Right ventricle myocardium superior (tissue), 1 donor: ENCODE measurements at regions not wholly inside any gene's neighbourhood (a gene's known extent, or its start where the extent isn't known, plus 50 kb on each side); places are given as distances from the start of the nearest gene placed in this dataset.

Experiments
- ATAC-seq: fragments of 200-7000 bp; cut with Tn5 transposase; one replicate; pipeline ENCODE4 v1.9.1; 2020; ENCODE audit warnings: mild to moderate bottlenecking; ENCODE audit not compliant: poor library complexity
- DNase-seq: peaks from one replicate; pipeline ENCODE4 v3.0.0-alpha.2; 2020
- intact Hi-C: fragments of 100-400 bp; cut with DNase I; formaldehyde crosslinking; loops from one replicate; pipeline ENCODE4 v1.11.2; 2022
- donor health status: DM: no; HTN: yes; CAD: no; lungs with severe emphysema.

GRCh38 chr14:61930101-61930857 is 168.1 kb downstream of the SNAPC1 start:
- ATAC-seq (no peak), DNase-seq (no peak)
- intact Hi-C loops: no loop called here

DNA sequence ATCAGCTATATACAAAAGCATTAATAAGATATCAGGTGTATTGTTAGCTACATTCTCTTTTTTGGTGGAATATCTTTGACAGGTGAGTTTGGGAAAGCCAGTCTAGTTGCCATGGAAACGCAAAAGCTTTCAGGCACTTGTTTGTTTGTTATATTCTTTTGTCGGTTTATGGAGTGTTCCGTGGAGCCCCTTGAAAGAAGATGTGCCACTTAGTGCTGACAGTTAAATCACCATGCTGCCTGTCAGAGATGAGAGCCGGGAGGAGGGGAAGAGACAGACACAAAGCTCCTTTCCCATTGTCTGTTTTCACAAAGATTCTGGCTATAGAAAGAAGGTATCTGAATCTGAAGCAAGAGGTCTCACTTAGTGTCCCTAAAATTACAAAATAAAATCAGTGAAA is 170.8 kb downstream of the SNAPC1 start:
- ATAC-seq: no peak
- DNase-seq: no peak
- intact Hi-C loops: no loop called here

DNA sequence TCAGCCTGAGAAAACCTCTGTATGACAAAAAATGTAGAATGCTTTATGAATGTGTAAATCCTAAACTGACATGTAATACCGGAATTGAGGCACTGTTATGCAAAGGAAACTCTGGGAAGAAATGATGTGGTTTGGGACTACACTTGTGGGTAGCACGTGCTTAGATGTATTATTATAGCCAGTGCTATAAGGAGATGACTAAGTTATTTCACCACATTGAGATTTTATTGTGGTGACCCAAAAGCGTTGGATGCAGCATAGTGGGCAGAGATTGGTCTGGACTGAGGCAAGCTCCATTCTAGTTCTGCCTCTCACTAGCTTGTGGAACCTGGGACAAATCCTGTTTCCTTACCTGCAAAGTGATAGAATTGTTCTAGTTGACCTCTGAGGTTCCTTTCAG is 172.2 kb downstream of the SNAPC1 start:
- intact Hi-C loops: no loop called here
- ATAC-seq: no peak
- no peak for DNase-seq

- intact Hi-C loops: no loop called here
- DNase-seq: no peak
- ATAC-seq: no peak
Measured at GRCh38 chr14:61939776-61940175, 177.6 kb downstream of the SNAPC1 start.

DNA sequence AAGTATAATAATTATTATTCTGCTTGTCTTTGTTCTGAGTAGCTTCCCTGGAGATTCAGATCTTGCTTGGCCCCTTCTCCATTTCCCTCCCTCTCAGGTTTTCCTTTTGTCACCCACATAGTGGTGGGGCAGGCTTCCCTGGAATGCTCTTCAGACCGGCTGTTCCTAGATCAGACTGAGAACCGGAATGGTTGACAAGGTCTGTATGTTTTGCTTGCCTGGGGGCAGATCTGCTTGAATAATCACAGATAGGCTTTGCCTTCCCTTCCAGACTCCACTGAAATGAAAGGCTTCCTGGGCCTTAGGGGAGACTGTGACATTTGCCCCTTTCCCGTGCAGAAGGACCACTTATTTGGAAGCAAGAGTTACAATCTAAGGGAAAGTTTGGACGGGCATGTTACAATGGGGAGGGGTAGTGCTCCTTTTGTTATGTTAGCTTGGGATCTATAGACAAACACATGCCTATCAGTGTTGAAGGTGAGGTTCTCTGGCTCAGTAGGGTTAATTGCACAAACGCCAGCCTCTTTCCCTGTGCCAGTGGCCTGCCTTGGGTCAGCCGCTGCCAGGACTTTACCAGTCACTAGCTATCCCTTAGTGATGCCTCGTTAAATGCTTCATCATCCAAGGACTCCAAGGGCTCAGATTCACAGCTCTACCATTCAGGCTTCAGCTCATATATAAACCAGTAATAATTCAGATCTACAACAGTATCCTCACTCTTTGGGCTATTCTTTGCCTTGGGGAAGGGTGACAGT is 178.6 kb downstream of the SNAPC1 start:
- intact Hi-C loops: no loop called here
- no peak for ATAC-seq

GRCh38 chr14:61941421-61942150 is 179.4 kb downstream of the SNAPC1 start:
- DNase-seq (no peak), ATAC-seq (no peak)
- intact Hi-C loops: no loop called here

More for the DNA sequence above, 178.6 kb downstream of the SNAPC1 start:
- no peak for DNase-seq

- intact Hi-C loops: no loop called here
- no peak for ATAC-seq
- no peak for DNase-seq
Measured at GRCh38 chr14:61948376-61948775, 186.2 kb downstream of the SNAPC1 start.

DNA sequence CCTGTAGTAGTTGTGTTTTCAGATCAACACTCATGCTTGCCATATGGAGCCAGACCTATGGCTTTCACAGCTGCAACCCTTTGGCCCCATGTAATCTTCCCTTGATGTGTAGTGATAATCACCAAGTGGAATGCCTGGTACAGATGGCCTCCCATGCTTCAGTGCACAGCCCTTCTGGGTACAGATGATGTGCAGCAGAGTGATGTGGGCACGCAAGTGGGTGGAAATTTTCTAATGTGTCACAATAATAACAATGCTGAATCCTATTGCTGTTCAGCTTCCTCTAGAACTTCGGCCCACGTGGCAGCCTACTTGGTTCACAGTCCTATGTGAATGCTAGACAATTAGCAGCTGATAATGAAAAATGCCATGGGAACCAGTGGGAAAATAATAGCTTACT is 188.1 kb downstream of the SNAPC1 start:
- intact Hi-C loops: no loop called here
- DNase-seq (no peak), ATAC-seq (no peak)

GRCh38 chr14:61953602-61954001 is 191.4 kb downstream of the SNAPC1 start:
- intact Hi-C loops: no loop called here
- ATAC-seq (no peak), DNase-seq (no peak)

GRCh38 chr14:61954306-61954705 is 192.1 kb downstream of the SNAPC1 start:
- no peak for ATAC-seq
- no peak for DNase-seq
- intact Hi-C loops: no loop called here

GRCh38 chr14:61956517-61956916 is 194.3 kb downstream of the SNAPC1 start:
- no peak for DNase-seq
- ATAC-seq: no peak
- intact Hi-C loops: no loop called here

GRCh38 chr14:61959348-61959747 is 197.1 kb downstream of the SNAPC1 start:
- ATAC-seq (no peak), DNase-seq (no peak)
- intact Hi-C loops: no loop called here

DNA sequence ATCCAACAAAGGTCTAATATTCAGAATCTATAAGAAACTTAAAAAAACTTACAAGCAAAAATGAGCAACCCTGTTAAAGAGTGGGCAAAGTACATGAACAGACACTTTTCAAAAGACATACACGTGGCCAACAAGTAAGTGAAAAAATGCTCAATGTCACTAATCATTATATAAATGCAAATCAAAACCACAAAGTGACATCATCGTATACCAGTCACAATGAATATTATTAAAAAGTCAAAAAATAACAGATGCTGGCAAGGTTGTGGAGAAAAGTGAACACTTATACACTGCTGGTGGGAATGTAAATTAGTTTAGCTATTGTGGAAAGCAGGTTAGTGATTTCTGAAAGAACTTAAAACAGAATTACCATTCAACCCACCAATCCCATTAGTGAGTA is 199.1 kb downstream of the SNAPC1 start:
- intact Hi-C loops: no loop called here
- DNase-seq: no peak
- ATAC-seq: no peak

DNA sequence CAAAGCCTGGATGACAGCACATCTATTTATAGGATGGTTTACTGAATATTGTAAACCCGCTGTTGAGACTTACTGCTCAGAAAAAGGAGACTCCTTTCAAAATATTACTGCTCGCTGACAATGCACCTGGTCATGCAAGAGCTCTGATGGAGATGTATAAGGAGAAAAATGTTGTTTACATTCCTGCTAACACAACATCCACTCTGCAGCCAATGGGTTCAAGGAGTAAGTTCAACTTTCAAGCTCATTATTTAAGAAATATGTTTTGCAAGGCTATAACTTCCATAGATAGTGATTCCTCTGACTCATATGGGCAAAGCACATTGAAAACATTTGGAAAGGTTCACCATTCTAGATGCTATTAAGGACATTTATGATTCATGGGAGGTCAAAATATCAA is 201.7 kb downstream of the SNAPC1 start:
- intact Hi-C loops: no loop called here
- ATAC-seq (no peak), DNase-seq (no peak)

GRCh38 chr14:61965030-61965745 is 203.0 kb downstream of the SNAPC1 start:
- intact Hi-C loops: no loop called here
- ATAC-seq (no peak), DNase-seq (no peak)

- ATAC-seq (no peak), DNase-seq (no peak)
- intact Hi-C loops: no loop called here
Measured at GRCh38 chr14:61968207-61968606, 206.0 kb downstream of the SNAPC1 start.

DNA sequence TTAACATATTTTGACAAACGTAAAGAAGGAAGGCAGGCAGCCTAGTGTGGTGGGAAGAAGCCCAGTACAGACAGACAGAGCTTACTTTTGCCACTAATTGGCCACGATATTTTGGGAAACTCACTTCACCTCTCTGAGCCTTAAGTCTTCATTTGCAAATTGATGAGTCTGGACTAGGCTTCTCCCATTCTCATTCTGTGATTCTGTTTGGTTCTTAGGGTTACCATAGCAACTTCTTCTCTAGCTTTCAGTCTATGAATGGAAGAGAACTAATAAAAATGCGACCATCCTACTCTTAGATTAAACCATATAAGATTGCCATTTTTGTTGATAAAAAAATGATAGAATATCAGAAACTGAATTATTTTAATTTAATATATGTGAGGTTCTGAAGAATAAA is 210.5 kb downstream of the SNAPC1 start:
- intact Hi-C loops: no loop called here
- ATAC-seq: no peak
- no peak for DNase-seq

GRCh38 chr14:61973981-61974380 is 211.8 kb downstream of the SNAPC1 start:
- DNase-seq: no peak
- intact Hi-C loops: no loop called here
- no peak for ATAC-seq

DNA sequence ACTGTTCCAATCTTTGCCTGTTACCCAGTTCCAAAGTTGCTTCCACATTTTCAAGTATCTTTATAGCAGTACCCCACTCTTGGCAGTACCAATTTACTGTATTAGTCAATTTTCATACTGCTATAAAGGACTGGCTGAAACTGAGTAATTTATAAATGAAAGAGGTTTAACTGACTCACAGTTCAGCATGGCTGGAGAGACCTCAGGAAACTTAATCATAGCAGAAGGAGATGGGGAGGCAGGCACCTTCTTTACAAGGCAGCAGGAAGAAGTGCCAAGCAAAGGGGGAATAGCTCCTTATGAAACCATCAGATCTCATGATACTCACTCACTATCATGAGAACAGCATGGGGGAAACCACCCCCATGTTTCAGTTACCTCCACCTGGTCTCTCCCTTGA is 215.0 kb downstream of the SNAPC1 start:
- no peak for DNase-seq
- intact Hi-C loops: no loop called here
- ATAC-seq: no peak
